ENCODE measurements at regions not wholly inside any gene's neighbourhood (a gene's known extent, or its start where the extent isn't known, plus 50 kb on each side); places are given as distances from the start of the nearest gene placed in this dataset.

- Mint-ChIP-seq H3K4me1 (ENCODE audit: low read depth, unreplicated experiment) (peaks cover 20% of the 10 kb centered on the region), H3K27ac (ENCODE audit: unreplicated experiment) (no peak overlapping the region), H3K9me3 (ENCODE audit: low read depth, unreplicated experiment) (no peaks in the 10 kb centered on the region), H3K36me3 (ENCODE audit: insufficient read depth, unreplicated experiment) (peaks cover 10% of the 10 kb centered on the region), H3K4me3 (ENCODE audit: low read depth, unreplicated experiment) (no peak overlapping the region), H3K27me3 (ENCODE audit: unreplicated experiment) (peaks cover 20% of the 10 kb centered on the region)
- intact Hi-C loops (cut with micrococcal nuclease; ENCODE audit: unreplicated experiment), result loop anchor here (10.0 kb wide), 1 partner anchor 82 kb away; the partner anchor contains the start of gene FAM43A
- no peak for TF ChIP-seq CTCF (IDR thresholded peaks at IDR 0.05; ENCODE audit: unreplicated experiment)
- DNase-seq, result no peak
- CTCF ChIA-PET, result no interaction called here
- BruUV-seq (replicated peaks), result no TSS peak
Measured at GRCh38 chr3:194766845-194767244, 81.2 kb downstream of the FAM43A start.

- TF ChIP-seq CTCF (IDR thresholded peaks at IDR 0.05; ENCODE audit: unreplicated experiment), result no peak
- H3K27me3 Mint-ChIP-seq (ENCODE audit: unreplicated experiment), result peaks cover 20% of the 10 kb centered on the region
- CTCF ChIA-PET, result no interaction called here
- H3K27ac Mint-ChIP-seq (ENCODE audit: unreplicated experiment), result no peak overlapping the region
- H3K4me3 Mint-ChIP-seq (ENCODE audit: low read depth, unreplicated experiment), result no peak overlapping the region
- no peaks in the 10 kb centered on the region for H3K9me3 Mint-ChIP-seq (ENCODE audit: low read depth, unreplicated experiment)
- DNase-seq, result no peak
- H3K36me3 Mint-ChIP-seq (ENCODE audit: insufficient read depth, unreplicated experiment), result peaks cover 10% of the 10 kb centered on the region
- no TSS peak for BruUV-seq (replicated peaks)
- intact Hi-C loops (cut with micrococcal nuclease; ENCODE audit: unreplicated experiment), result loop anchor here (10.0 kb wide), 1 partner anchor 83 kb away; the partner anchor contains the start of gene FAM43A
- peaks cover 20% of the 10 kb centered on the region for H3K4me1 Mint-ChIP-seq (ENCODE audit: low read depth, unreplicated experiment)
Measured at GRCh38 chr3:194767446-194768207, 81.9 kb downstream of the FAM43A start.

- Mint-ChIP-seq H3K9me3 (ENCODE audit: low read depth, unreplicated experiment) (no peaks in the 10 kb centered on the region), H3K4me3 (ENCODE audit: low read depth, unreplicated experiment) (peak overlapping the region; percentile 74), H3K36me3 (ENCODE audit: insufficient read depth, unreplicated experiment) (peaks cover 10% of the 10 kb centered on the region), H3K4me1 (ENCODE audit: low read depth, unreplicated experiment) (peaks cover 29% of the 10 kb centered on the region), H3K27ac (ENCODE audit: unreplicated experiment) (peak overlapping the region; percentile 39), H3K27me3 (ENCODE audit: unreplicated experiment) (peaks cover 30% of the 10 kb centered on the region)
- no peak for TF ChIP-seq CTCF (IDR thresholded peaks at IDR 0.05; ENCODE audit: unreplicated experiment)
- DNase-seq, result no peak
- no TSS peak for BruUV-seq (replicated peaks)
- intact Hi-C loops (cut with micrococcal nuclease; ENCODE audit: unreplicated experiment), result loop anchor here (10.0 kb wide), 1 partner anchor 84 kb away; the partner anchor contains the start of gene FAM43A
- CTCF ChIA-PET, result interaction anchor here (0.6 to 1.3 kb wide), 9 partner anchors 25 to 175 kb away, joined by 3 to 11 read pairs (median 3); no protein-coding TSS in a partner anchor
Measured at GRCh38 chr3:194768586-194768985, 82.9 kb downstream of the FAM43A start.

- intact Hi-C loops (cut with micrococcal nuclease; ENCODE audit: unreplicated experiment), result loop anchor here (1.0 to 10.0 kb wide), 2 partner anchors 28 to 84 kb away; partner anchors contain the start of gene FAM43A
- Mint-ChIP-seq H3K36me3 (ENCODE audit: insufficient read depth, unreplicated experiment) (peaks cover 10% of the 10 kb centered on the region), H3K9me3 (ENCODE audit: low read depth, unreplicated experiment) (no peaks in the 10 kb centered on the region), H3K27me3 (ENCODE audit: unreplicated experiment) (peaks cover 35% of the 10 kb centered on the region), H3K4me1 (ENCODE audit: low read depth, unreplicated experiment) (peaks cover 32% of the 10 kb centered on the region), H3K27ac (ENCODE audit: unreplicated experiment) (peak overlapping the region; percentile 39), H3K4me3 (ENCODE audit: low read depth, unreplicated experiment) (peak overlapping the region; percentile 74)
- TF ChIP-seq CTCF (IDR thresholded peaks at IDR 0.05; ENCODE audit: unreplicated experiment), result no peak
- CTCF ChIA-PET, result interaction anchor here (0.6 to 1.3 kb wide), 10 partner anchors 26 to 175 kb away, joined by 3 to 11 read pairs (median 3); no protein-coding TSS in a partner anchor
- peak; percentile 95 for DNase-seq
- no TSS peak for BruUV-seq (replicated peaks)
Measured at GRCh38 chr3:194769020-194769643, 83.4 kb downstream of the FAM43A start.
